ENCODE measurements at regions not wholly inside any gene's neighbourhood (a gene's known extent, or its start where the extent isn't known, plus 50 kb on each side); places are given as distances from the start of the nearest gene placed in this dataset.

DNA sequence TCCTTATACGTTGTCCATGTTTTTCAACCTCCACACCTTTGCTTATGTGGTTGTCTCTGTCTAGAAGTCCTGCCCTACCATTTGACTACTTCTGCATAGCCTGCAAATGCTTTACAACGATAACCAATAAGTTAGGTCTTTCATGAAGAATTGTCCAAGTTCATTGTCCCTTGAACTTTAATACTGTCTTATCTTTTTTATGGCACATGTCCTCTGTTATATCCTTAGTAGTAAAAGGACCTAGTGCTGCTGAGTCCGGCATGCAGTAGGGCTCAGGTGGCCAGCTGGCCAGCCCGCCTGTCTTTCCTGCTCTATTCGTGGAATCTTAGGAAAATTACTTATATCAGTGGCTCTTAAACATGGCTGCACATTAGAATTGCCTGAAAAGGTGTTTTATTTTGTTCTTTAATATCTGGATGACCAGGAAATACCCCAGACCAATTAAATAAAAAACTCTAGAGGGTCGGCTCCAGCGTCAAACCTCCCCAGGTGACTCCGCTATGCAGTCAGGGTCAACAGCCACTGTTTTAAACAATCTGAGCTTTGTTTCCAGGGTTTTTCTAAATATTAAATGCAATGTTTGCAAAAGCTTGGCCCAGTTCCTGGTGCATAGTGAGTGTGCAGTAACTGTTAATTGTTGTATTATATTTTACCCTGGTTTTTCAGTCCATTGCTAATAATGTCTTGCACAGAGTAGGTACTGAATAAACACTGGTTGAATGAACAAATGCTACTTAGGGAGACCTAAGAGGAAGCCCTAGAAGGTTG is 64.6 kb upstream of the SESN3 start:
- Histone ChIP-seq H3K4me3 (no peak overlapping the region), H3K36me3 (no peaks in the 10 kb centered on the region), H3K9me3 (no peaks in the 10 kb centered on the region), H3K27me3 (no peaks in the 10 kb centered on the region), H3K27ac (peak overlapping the region in 1 of 4 donors; percentile 16), H3K4me1 (peaks cover 0 to 36% (median 8%) of the 10 kb centered on the region in 3 donors)
- WGBS, 2 donors (ENCODE audit: low coverage in 1 of 2) = 47 to 48% methylated on average over 4 to 8 of the region's 8 CpGs
- TF ChIP-seq, protein P1, sequence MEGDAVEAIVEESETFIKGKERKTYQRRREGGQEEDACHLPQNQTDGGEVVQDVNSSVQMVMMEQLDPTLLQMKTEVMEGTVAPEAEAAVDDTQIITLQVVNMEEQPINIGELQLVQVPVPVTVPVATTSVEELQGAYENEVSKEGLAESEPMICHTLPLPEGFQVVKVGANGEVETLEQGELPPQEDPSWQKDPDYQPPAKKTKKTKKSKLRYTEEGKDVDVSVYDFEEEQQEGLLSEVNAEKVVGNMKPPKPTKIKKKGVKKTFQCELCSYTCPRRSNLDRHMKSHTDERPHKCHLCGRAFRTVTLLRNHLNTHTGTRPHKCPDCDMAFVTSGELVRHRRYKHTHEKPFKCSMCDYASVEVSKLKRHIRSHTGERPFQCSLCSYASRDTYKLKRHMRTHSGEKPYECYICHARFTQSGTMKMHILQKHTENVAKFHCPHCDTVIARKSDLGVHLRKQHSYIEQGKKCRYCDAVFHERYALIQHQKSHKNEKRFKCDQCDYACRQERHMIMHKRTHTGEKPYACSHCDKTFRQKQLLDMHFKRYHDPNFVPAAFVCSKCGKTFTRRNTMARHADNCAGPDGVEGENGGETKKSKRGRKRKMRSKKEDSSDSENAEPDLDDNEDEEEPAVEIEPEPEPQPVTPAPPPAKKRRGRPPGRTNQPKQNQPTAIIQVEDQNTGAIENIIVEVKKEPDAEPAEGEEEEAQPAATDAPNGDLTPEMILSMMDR (IDR thresholded peaks at IDR 0.05) = no peak
- TF ChIP-seq POLR2AphosphoS5 (IDR thresholded peaks at IDR 0.05) (no peak), POLR2A (IDR thresholded peaks at IDR 0.05) (no peak), EP300 (IDR thresholded peaks at IDR 0.05) (no peak)
- ATAC-seq = no peak

DNA sequence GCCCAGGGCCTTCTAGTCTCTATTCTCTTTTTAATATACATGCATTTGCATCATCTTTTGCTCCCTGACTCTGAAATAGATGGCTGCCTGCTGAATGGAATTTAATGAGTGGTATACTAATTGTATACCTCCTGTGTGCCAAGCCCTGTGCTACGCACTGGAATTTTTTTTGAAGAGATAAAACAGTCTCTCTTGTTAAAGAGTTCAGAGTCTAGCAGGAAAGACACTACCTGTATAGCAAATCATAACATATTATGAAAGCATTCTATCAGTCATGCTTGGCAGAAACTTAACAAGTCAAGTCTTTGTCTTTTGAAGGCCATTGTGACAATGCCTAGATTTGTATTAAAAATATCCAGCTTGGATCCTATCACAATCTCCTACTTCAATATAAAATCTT is 63.7 kb upstream of the SESN3 start:
- H3K27ac ChIP-seq = no peak overlapping the region
- TF ChIP-seq EP300 (IDR thresholded peaks at IDR 0.05) (no peak), POLR2AphosphoS5 (IDR thresholded peaks at IDR 0.05) (no peak), POLR2A (IDR thresholded peaks at IDR 0.05) (no peak)
- TF ChIP-seq, protein P1 (IDR thresholded peaks at IDR 0.05) = no peak
- peaks cover 0 to 36% (median 8%) of the 10 kb centered on the region in 3 donors for H3K4me1 ChIP-seq
- no peak overlapping the region for H3K4me3 ChIP-seq
- no peaks in the 10 kb centered on the region for H3K27me3 ChIP-seq
- 30 to 86% methylated on average over 1 of the region's 1 CpG for WGBS, 2 donors (ENCODE audit: low coverage in 1 of 2)
- no peak for ATAC-seq
- H3K36me3 ChIP-seq = no peaks in the 10 kb centered on the region
- H3K9me3 ChIP-seq = no peaks in the 10 kb centered on the region

DNA sequence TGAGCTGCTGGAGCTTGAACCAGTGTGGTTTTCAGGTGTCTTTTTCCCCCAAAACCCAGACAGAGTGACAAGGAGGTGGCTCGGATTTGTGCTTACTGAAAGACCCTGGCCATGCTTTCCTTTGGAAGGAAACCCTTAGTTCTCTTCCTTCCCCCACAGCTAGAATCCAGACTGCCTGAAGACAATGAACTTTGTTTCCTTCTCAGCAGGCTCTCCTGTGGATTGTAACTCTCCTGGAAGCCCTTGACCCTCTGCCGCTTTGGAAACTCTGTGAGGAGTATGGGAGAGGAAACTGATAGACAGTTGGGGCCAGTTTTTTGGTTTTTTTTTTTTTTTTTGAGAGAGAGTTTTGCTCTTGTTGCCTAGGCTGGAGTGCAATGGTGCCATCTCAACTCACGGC is 62.1 kb upstream of the SESN3 start:
- Histone ChIP-seq H3K4me1 (peaks cover 0 to 36% (median 8%) of the 10 kb centered on the region in 3 donors), H3K36me3 (no peaks in the 10 kb centered on the region), H3K4me3 (no peak overlapping the region), H3K27ac (no peak overlapping the region), H3K9me3 (no peaks in the 10 kb centered on the region), H3K27me3 (no peaks in the 10 kb centered on the region)
- no peak for ATAC-seq
- 91% methylated on average over 3 of the region's 3 CpGs; no CpG with 5 or more reads in 1 of the 2 donors for WGBS, 2 donors (ENCODE audit: low coverage in 1 of 2)
- no peak for TF ChIP-seq POLR2AphosphoS5 (IDR thresholded peaks at IDR 0.05)
- TF ChIP-seq, protein P1 (IDR thresholded peaks at IDR 0.05) = no peak
- no peak for TF ChIP-seq EP300 (IDR thresholded peaks at IDR 0.05)
- TF ChIP-seq POLR2A (IDR thresholded peaks at IDR 0.05) = no peak

DNA sequence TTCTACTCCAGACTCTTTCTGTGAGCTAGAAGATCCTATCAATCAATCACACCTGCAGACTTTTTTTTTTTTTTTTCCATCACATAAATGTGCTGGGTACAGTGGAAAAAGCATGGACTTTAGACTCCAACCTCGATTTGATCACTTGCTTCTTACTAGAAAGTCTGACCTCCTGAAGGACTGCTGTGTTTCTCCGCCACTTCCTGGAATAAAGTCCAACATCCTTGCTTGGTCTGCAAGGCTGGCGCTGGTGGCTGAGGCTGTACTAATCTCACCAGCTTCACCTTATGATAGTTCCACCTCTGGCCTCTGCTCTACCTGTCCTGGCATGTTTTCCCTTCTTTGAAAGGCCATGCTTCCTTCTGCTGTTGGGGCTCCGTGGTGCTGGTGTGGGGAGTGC is 60.9 kb upstream of the SESN3 start:
- no peak for ATAC-seq
- 66 to 81% methylated on average over 2 to 3 of the region's 4 CpGs for WGBS, 2 donors (ENCODE audit: low coverage in 1 of 2)
- H3K4me1 ChIP-seq = peaks cover 0 to 34% (median 8%) of the 10 kb centered on the region in 3 donors
- H3K36me3 ChIP-seq = no peaks in the 10 kb centered on the region
- H3K27me3 ChIP-seq = no peaks in the 10 kb centered on the region
- no peak overlapping the region for H3K4me3 ChIP-seq
- no peaks in the 10 kb centered on the region for H3K9me3 ChIP-seq
- H3K27ac ChIP-seq = no peak overlapping the region
- TF ChIP-seq POLR2AphosphoS5 (IDR thresholded peaks at IDR 0.05) (no peak), EP300 (IDR thresholded peaks at IDR 0.05) (no peak), POLR2A (IDR thresholded peaks at IDR 0.05) (no peak)
- TF ChIP-seq, protein P1 (IDR thresholded peaks at IDR 0.05) = no peak
